B cell (primary cell): ENCODE measurements at regions not wholly inside any gene's neighbourhood (a gene's known extent, or its start where the extent isn't known, plus 50 kb on each side); places are given as distances from the start of the nearest gene placed in this dataset.

ENCODE experiments used
- ATAC-seq: fragments of 200-7000 bp; cut with Tn5 transposase; one replicate; pipeline ENCODE4 v1.10.0; 2021; ENCODE audit warnings: low read depth, mild to moderate bottlenecking, moderate number of reproducible peaks, moderate library complexity
- CTCF ChIA-PET: fragments of 350-600 bp; sonication (Branson Sonifier 250); formaldehyde crosslinking; loops from one replicate; lab custom pipeline; 2021; ENCODE audit warnings: antibody characterized with exemption, inconsistent platforms; lab: Charles Lee
- POLR2A ChIA-PET: fragments of 350-600 bp; sonication (Branson Sonifier 250); formaldehyde crosslinking; loops from one replicate; lab custom pipeline; 2021; ENCODE audit warnings: antibody characterized with exemption; lab: Charles Lee
- DNase-seq: peaks from one replicate; pipeline ENCODE4 v3.0.0; 2013
- H2AFZ ChIP-seq: 2 replicates; pipeline ENCODE4 v1.6.1; 2012; ENCODE audit warnings: mild to moderate bottlenecking, low read depth, low read length; ENCODE audit not compliant: insufficient read depth, poor library complexity, severe bottlenecking
- H3K27ac ChIP-seq, 2 donors: 1 replicate in 1 of 2; 2 replicates in 1 of 2; pipeline ENCODE4 v1.5.1; 2012 to 2013; ENCODE audit warnings: low read length in 2 of 2, mild to moderate bottlenecking in 2 of 2, moderate library complexity in 1 of 2
- H3K27me3 ChIP-seq, 4 experiments: fragments of 200-600 bp in 1 of 4; sonication (generic) in 1 of 4; replicated peaks in 1 of 4; 1 replicate in 2 of 4; 2 replicates in 2 of 4; pipeline versions ENCODE4 v1.6.1 to v1.7.0; 2013 to 2016; ENCODE audit warnings: low read length in 3 of 4, mild to moderate bottlenecking in 2 of 4, mixed read lengths in 1 of 4, moderate library complexity in 1 of 4; ENCODE audit not compliant: insufficient read depth in 4 of 4, control insufficient read depth in 3 of 4; ENCODE audit errors: control extremely low read depth in 1 of 4
- H3K36me3 ChIP-seq, 2 experiments: replicated peaks in 1 of 2; 1 replicate in 1 of 2; 2 replicates in 1 of 2; pipeline versions ENCODE4 v1.6.1 to v1.7.1; 2013; ENCODE audit warnings: low read length in 1 of 2; ENCODE audit not compliant: insufficient read depth in 2 of 2, control insufficient read depth in 1 of 2; ENCODE audit errors: control extremely low read depth in 1 of 2, extremely low read depth in 1 of 2
- H3K4me1 ChIP-seq, 2 donors: fragments of 200-600 bp in 1 of 2; sonication (generic) in 1 of 2; 1 replicate in 1 of 2; 2 replicates in 1 of 2; pipeline versions ENCODE4 v1.5.1 to v1.6.1; 2013 to 2017; ENCODE audit warnings: low read length in 2 of 2; ENCODE audit not compliant: control insufficient read depth in 2 of 2, insufficient read depth in 2 of 2
- H3K4me2 ChIP-seq: replicated peaks from 2 replicates; pipeline ENCODE3; 2012; ENCODE audit warnings: mild to moderate bottlenecking, low read depth, low read length; ENCODE audit not compliant: poor library complexity, severe bottlenecking
- H3K4me3 ChIP-seq, 5 experiments: fragments of 200-600 bp in 1 of 5; sonication (generic) in 1 of 5; 1 replicate in 3 of 5; 2 replicates in 2 of 5; pipeline versions ENCODE4 v1.5.1 to v1.7.0; 2011 to 2016; ENCODE audit warnings: low read length in 4 of 5, mild to moderate bottlenecking in 4 of 5, low read depth in 2 of 5, control low read depth in 1 of 5, moderate library complexity in 1 of 5; ENCODE audit not compliant: insufficient read depth in 1 of 5; ENCODE audit errors: control extremely low read depth in 1 of 5, extremely low read depth in 1 of 5
- H3K79me2 ChIP-seq: fragments of 200-600 bp; sonication (generic); one replicate; pipeline ENCODE4 v1.6.0; 2016; ENCODE audit warnings: low read length; ENCODE audit not compliant: control insufficient read depth, insufficient read depth
- H3K9ac ChIP-seq: fragments of 200-600 bp; sonication (generic); 2 replicates; pipeline ENCODE4 v1.6.1; 2017; ENCODE audit warnings: mild to moderate bottlenecking, low read length, moderate library complexity
- H3K9me3 ChIP-seq, 3 donors: one replicate each; pipeline versions ENCODE4 v1.6.1 to v1.7.1; 2013; ENCODE audit warnings: low read length in 2 of 3; ENCODE audit not compliant: control insufficient read depth in 2 of 3, insufficient read depth in 1 of 3; ENCODE audit errors: control extremely low read depth in 1 of 3
- H4K20me1 ChIP-seq: 2 replicates; pipeline ENCODE4 v1.6.0; 2012; ENCODE audit warnings: mild to moderate bottlenecking, low read length; ENCODE audit not compliant: insufficient read depth, control insufficient read depth, poor library complexity, severe bottlenecking
- H3K27ac Mint-ChIP-seq: one replicate; pipeline ENCODE4 v1.8.0; 2021; ENCODE audit warnings: mixed read lengths
- H3K27me3 Mint-ChIP-seq: one replicate; pipeline ENCODE4 v1.8.0; 2021; ENCODE audit warnings: mixed read lengths
- H3K4me1 Mint-ChIP-seq: one replicate; pipeline ENCODE4 v1.8.0; 2021; ENCODE audit warnings: mixed read lengths
- H3K4me3 Mint-ChIP-seq: one replicate; pipeline ENCODE4 v1.8.0; 2021; ENCODE audit warnings: mixed read lengths
- H3K9me3 Mint-ChIP-seq: one replicate; pipeline ENCODE4 v1.8.0; 2022; ENCODE audit warnings: mixed read lengths; ENCODE audit not compliant: insufficient read depth
- EZH2 ChIP-seq: IDR thresholded peaks from 2 replicates; pipeline ENCODE4 v1.6.1; 2012; ENCODE audit warnings: borderline replicate concordance, low read depth, mild to moderate bottlenecking, moderate library complexity, low read length; ENCODE audit not compliant: insufficient read depth, poor library complexity, severe bottlenecking
- WGBS: methylation state at CpG from one replicate; pipeline ENCODE4 v1.1.5; 2013; ENCODE audit warnings: missing lambda C conversion rate; ENCODE audit not compliant: insufficient coverage; 5-methylcytosine and 5-hydroxymethylcytosine counted together
- intact Hi-C: fragments of 100-400 bp; cut with micrococcal nuclease; formaldehyde crosslinking; loops from one replicate; pipeline ENCODE4 v1.10.0; 2022
- TF ChIP-seq, protein P1 (sequence below): fragments of 200-600 bp; IDR thresholded peaks from one replicate; pipeline ENCODE4 v1.8.0; 2022; ENCODE audit warnings: antibody characterized with exemption, mild to moderate bottlenecking

DNA sequence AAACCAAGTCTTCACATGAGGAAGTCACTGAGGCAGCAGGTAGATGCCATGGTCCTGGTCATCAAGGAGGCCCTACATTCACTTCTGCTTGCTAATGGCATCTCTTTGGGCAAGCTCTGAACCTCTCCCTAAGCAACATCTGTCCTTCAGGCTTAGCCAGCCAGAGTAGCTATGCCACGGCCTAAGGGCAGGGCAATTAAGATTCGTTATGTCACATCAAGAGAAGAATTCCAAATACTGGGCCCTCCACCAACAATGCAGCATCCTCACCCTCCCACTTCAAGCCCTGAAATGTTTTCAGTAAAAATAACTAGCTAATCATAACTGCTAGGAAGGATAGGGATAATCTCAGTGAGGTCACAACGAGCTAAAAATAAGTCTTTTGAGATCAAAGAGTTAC is 120.7 kb upstream of the HCCS start:
- Histone ChIP-seq H3K9me3 (no peaks in the 10 kb centered on the region), H3K27ac (no peak overlapping the region), H2AFZ (no peak overlapping the region), H3K4me2 (no peak overlapping the region), H3K79me2 (no peaks in the 10 kb centered on the region), H3K27me3 (no peaks in the 10 kb centered on the region), H3K9ac (no peak overlapping the region), H3K4me3 (no peak overlapping the region), H3K4me1 (no peaks in the 10 kb centered on the region), H4K20me1 (no peaks in the 10 kb centered on the region), H3K36me3 (no peaks in the 10 kb centered on the region)
- Mint-ChIP-seq H3K27ac (no peak overlapping the region), H3K4me1 (no peaks in the 10 kb centered on the region), H3K27me3 (no peaks in the 10 kb centered on the region), H3K9me3 (no peaks in the 10 kb centered on the region), H3K4me3 (no peak overlapping the region)
- no CpG with 5 or more reads among the region's 3 CpGs for whole genome bisulfite sequencing
- TF ChIP-seq EZH2, result no peak
- TF ChIP-seq, protein P1, sequence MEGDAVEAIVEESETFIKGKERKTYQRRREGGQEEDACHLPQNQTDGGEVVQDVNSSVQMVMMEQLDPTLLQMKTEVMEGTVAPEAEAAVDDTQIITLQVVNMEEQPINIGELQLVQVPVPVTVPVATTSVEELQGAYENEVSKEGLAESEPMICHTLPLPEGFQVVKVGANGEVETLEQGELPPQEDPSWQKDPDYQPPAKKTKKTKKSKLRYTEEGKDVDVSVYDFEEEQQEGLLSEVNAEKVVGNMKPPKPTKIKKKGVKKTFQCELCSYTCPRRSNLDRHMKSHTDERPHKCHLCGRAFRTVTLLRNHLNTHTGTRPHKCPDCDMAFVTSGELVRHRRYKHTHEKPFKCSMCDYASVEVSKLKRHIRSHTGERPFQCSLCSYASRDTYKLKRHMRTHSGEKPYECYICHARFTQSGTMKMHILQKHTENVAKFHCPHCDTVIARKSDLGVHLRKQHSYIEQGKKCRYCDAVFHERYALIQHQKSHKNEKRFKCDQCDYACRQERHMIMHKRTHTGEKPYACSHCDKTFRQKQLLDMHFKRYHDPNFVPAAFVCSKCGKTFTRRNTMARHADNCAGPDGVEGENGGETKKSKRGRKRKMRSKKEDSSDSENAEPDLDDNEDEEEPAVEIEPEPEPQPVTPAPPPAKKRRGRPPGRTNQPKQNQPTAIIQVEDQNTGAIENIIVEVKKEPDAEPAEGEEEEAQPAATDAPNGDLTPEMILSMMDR, result no peak
- CTCF ChIA-PET, result no interaction called here
- POLR2A ChIA-PET, result no interaction called here
- ATAC-seq, result no peak
- no peak for DNase-seq
- intact Hi-C loops, result no loop called here

DNA sequence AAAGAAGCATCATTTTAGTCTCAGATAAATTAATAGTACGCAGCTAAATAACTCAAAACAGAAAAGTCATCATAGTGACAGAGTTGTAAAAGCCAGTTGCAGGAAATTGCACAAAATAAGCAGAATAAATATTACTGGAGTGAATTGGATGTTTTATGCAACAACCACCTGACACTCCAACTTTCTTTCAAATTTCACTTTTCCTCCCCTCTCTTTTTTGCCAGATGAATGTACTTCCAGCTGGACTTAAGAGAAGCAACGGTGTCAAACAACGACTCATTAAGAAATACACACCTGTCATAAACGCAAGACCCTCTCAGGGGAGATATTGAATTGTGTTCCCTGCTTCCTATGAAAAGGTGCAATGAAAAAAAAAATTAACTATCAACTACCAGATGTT is 120.2 kb upstream of the HCCS start:
- ChIA-PET CTCF (no interaction called here), POLR2A (no interaction called here)
- H3K36me3 ChIP-seq, result no peaks in the 10 kb centered on the region
- no peaks in the 10 kb centered on the region for H3K27me3 ChIP-seq
- H3K27ac ChIP-seq, result no peak overlapping the region
- TF ChIP-seq EZH2, result no peak
- TF ChIP-seq, protein P1, result no peak
- intact Hi-C loops, result no loop called here
- no peaks in the 10 kb centered on the region for H3K4me1 ChIP-seq
- H3K4me2 ChIP-seq, result no peak overlapping the region
- no peaks in the 10 kb centered on the region for H3K79me2 ChIP-seq
- no peaks in the 10 kb centered on the region for H4K20me1 ChIP-seq
- H3K9ac ChIP-seq, result no peak overlapping the region
- Mint-ChIP-seq H3K27ac (no peak overlapping the region), H3K9me3 (no peaks in the 10 kb centered on the region), H3K4me3 (no peak overlapping the region), H3K4me1 (no peaks in the 10 kb centered on the region), H3K27me3 (no peaks in the 10 kb centered on the region)
- H2AFZ ChIP-seq, result no peak overlapping the region
- H3K9me3 ChIP-seq, result no peaks in the 10 kb centered on the region
- DNase-seq, result no peak
- H3K4me3 ChIP-seq, result no peak overlapping the region
- no peak for ATAC-seq
- no CpG with 5 or more reads among the region's 4 CpGs for WGBS
